ENCODE measurements at regions not wholly inside any gene's neighbourhood (a gene's known extent, or its start where the extent isn't known, plus 50 kb on each side); places are given as distances from the start of the nearest gene placed in this dataset.

DNA sequence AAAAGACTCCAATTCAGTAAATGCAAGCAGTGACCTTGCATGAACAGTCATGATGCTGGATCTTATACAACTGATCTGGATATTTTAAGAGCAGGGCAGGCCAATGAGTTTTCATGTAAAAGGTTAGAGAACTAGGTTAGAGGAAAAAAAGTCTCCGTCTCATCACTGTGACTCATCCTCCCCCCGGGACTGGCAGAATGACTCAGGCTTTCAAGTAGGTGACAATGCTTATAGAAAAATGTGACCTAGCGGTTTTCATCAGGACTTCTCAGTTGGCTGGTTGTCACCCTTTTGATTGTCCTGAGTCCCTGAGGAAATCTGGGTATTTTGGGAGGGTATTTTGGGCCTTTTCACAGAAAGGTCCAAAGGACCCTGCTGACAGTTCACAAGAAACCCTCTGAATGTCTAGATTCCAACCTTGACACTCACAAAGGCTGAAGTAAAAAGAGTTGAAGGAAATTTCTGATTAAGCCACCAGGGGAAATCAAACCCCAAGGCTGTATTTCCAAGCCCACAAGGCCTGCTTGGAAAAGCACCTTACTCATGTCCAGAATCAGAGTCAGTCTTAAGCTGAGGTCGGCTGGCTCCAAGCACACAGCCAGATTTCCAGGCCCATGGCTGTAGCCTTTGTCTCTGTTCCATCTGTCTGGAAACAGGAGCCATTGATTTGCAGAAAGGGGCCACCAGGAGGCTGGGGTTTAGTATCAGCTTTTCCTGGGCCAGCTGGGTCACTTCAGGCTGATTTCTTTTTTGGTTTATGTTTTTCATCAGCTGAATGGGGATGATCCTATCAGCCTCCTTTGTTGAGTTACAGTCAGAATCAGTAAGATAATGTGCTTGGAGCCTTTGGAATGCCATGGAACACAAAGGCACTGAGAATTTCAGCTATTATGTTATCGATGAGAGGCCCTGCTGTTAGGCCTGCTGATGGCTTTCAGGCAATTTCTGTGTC lies 226.4 kb upstream of the HABP2 start:
- H2AFZ ChIP-seq (ENCODE audit: low read depth, low read length, poor library complexity, severe bottlenecking), result peak overlapping the region; percentile 40
- DNase-seq (ENCODE audit: low read depth, low spot score), result peak; percentile 88
- H3K9me2 ChIP-seq (ENCODE audit: insufficient read depth), result no peaks in the 10 kb centered on the region
- ATAC-seq, result peak; percentile 90
- no TSS peak for BruUV-seq (replicated peaks)
- CTCF ChIA-PET, result interaction anchor here (1.2 to 2.2 kb wide), 2 partner anchors 50 to 59 kb away, joined by 3 to 6 read pairs; no protein-coding TSS in a partner anchor
- H3K79me2 ChIP-seq (ENCODE audit: insufficient read depth, low read length), result no peaks in the 10 kb centered on the region
- peaks cover 18 to 20% of the 10 kb centered on the region in 2 experiments for H3K4me1 ChIP-seq (ENCODE audit: control insufficient read depth in 1 of 2, insufficient read depth in 2 of 2, low read length in 2 of 2)
- intact Hi-C loops (cut with micrococcal nuclease), result no loop called here
- H3K27me3 ChIP-seq (ENCODE audit: insufficient read depth, low read length), result peaks cover 19% of the 10 kb centered on the region; the same call in 1 of the 2 replicates
- H3K36me3 ChIP-seq (ENCODE audit: control insufficient read depth in 1 of 2, insufficient read depth in 2 of 2, low read length in 2 of 2), result no peaks in the 10 kb centered on the region
- no peaks in the 10 kb centered on the region for H3K9me3 ChIP-seq (ENCODE audit: control insufficient read depth in 1 of 2, insufficient read depth in 1 of 2, low read depth in 1 of 2, low read length in 2 of 2)
- peak overlapping the region; percentile 60 for H3K4me2 ChIP-seq (ENCODE audit: low read length)
- H3K9ac ChIP-seq (ENCODE audit: low read length), result no peak overlapping the region
- no peaks in the 10 kb centered on the region for H4K20me1 ChIP-seq (ENCODE audit: insufficient read depth)
- POLR2A ChIA-PET, result no interaction called here
- peak overlapping the region; percentile 30; the same call in 1 of the 2 replicates for H3K27ac ChIP-seq (ENCODE audit: low read depth, low read length)
- TF ChIP-seq ZNF274 (IDR thresholded peaks at IDR 0.05; ENCODE audit: low read depth, low read length) (no peak), CEBPB (IDR thresholded peaks at IDR 0.05; ENCODE audit: low read depth) (peak; percentile 72), CTCF (IDR thresholded peaks at IDR 0.05 in 2 of 3, conservative IDR thresholded peaks at IDR 0.05 in 1 of 3; ENCODE audit: borderline replicate concordance in 1 of 3, insufficient read depth in 1 of 3, low read depth in 2 of 3, low read length in 2 of 3) (peak in 2 of 3 experiments; percentile 49 to 68; a peak in 3 of 6 replicates), MAX (IDR thresholded peaks at IDR 0.05) (peak; percentile 61), JUND (IDR thresholded peaks at IDR 0.05) (peak; percentile 100), EGR1 (IDR thresholded peaks at IDR 0.05; ENCODE audit: low read depth) (no peak), SIN3A (IDR thresholded peaks at IDR 0.05; ENCODE audit: low read depth) (peak; percentile 99), FOSL1 (IDR thresholded peaks at IDR 0.05; ENCODE audit: low read depth) (peak; percentile 100), POLR2A (IDR thresholded peaks at IDR 0.05; ENCODE audit: borderline replicate concordance, extremely low read depth, insufficient read depth, insufficient read length) (no peak), CBX3 (IDR thresholded peaks at IDR 0.05; ENCODE audit: low read depth) (peak; percentile 99), ELF1 (IDR thresholded peaks at IDR 0.05; ENCODE audit: borderline replicate concordance, low read depth) (no peak), SP1 (IDR thresholded peaks at IDR 0.05; ENCODE audit: low read depth) (peak; percentile 90), POLR2AphosphoS5 (IDR thresholded peaks at IDR 0.05; ENCODE audit: low read depth, low read length) (peak; percentile 67), RAD21 (IDR thresholded peaks at IDR 0.05; ENCODE audit: low read depth) (peak; percentile 33), SRF (IDR thresholded peaks at IDR 0.05; ENCODE audit: low read depth) (peak; percentile 86), TCF7L2 (IDR thresholded peaks at IDR 0.05; ENCODE audit: borderline replicate concordance, extremely low read depth, insufficient read depth, insufficient read length) (peak; percentile 91)
- TF ChIP-seq, protein P1, sequence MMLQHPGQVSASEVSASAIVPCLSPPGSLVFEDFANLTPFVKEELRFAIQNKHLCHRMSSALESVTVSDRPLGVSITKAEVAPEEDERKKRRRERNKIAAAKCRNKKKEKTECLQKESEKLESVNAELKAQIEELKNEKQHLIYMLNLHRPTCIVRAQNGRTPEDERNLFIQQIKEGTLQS (IDR thresholded peaks at IDR 0.05), result peak; percentile 66; the same call in 1 of the 2 replicates
- TF ChIP-seq, protein P2, sequence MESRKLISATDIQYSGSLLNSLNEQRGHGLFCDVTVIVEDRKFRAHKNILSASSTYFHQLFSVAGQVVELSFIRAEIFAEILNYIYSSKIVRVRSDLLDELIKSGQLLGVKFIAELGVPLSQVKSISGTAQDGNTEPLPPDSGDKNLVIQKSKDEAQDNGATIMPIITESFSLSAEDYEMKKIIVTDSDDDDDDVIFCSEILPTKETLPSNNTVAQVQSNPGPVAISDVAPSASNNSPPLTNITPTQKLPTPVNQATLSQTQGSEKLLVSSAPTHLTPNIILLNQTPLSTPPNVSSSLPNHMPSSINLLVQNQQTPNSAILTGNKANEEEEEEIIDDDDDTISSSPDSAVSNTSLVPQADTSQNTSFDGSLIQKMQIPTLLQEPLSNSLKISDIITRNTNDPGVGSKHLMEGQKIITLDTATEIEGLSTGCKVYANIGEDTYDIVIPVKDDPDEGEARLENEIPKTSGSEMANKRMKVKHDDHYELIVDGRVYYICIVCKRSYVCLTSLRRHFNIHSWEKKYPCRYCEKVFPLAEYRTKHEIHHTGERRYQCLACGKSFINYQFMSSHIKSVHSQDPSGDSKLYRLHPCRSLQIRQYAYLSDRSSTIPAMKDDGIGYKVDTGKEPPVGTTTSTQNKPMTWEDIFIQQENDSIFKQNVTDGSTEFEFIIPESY (IDR thresholded peaks at IDR 0.05; ENCODE audit: extremely low read depth, insufficient replicate concordance, low read length), result no peak
- RAD21 ChIA-PET (ENCODE audit: low non-redundant PET in 1 of 2, low total read pairs in 2 of 2, uncharacterized antibody in 2 of 2, unreplicated experiment in 2 of 2), result no interaction called here
- H3K4me3 ChIP-seq (replicated peaks in 1 of 2; ENCODE audit: low read depth in 1 of 2, low read length in 2 of 2), result 0 out of 4 replicates have a peak overlapping the region, but pooled peaks of 1 of the 2 experiments have one; percentile 2
